ENCODE measurements at regions not wholly inside any gene's neighbourhood (a gene's known extent, or its start where the extent isn't known, plus 50 kb on each side); places are given as distances from the start of the nearest gene placed in this dataset.

DNA sequence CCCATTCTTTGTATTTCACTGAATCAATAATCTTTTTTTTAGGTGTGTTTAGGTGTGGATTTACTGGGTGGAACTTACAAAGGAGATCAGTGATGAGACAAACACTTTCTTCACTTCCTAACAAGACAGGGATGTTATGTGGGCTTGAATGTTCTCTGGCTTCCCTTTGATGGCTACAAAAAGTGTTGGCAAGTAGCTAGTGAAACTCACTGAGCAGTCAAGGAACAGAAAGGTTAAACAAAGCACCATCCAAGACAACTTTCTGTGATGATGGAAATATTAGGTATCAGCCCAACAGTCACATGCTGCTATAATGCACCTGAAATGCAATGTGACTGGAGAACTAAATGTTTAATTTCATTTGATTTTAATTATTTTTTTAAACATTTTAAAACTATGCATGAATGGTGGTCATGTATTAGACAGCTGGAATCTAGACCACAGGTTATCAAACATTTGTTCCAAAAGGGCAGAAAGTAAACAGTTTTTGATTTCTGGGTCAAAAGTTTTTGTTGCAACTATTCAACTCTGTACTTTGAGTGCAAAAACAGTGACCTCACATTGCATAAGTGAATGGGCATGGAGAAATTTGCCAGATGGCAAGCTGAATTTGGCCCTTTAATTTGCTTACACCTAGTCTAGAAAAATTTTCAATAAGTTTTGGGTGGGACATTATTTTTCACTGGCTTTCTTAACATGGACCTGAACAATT lies 1272.7 kb upstream of the TMEFF2 start:
- no peak for TF ChIP-seq EZH2 (IDR thresholded peaks at IDR 0.05)
- no peak for TF ChIP-seq YY1 (IDR thresholded peaks at IDR 0.05; ENCODE audit: extremely low read depth, insufficient replicate concordance, low read depth, low read length)
- no peak for TF ChIP-seq CTCF (IDR thresholded peaks at IDR 0.05 in 2 of 3, conservative IDR thresholded peaks at IDR 0.05 in 1 of 3; ENCODE audit: borderline replicate concordance in 1 of 3, insufficient read depth in 1 of 3, low read depth in 2 of 3, low read length in 2 of 3)
- no peak for TF ChIP-seq POLR2A (IDR thresholded peaks at IDR 0.05; ENCODE audit: borderline replicate concordance, extremely low read depth, insufficient read depth, insufficient read length)

All from HCT116 (cell line).